ENCODE measurements at regions not wholly inside any gene's neighbourhood (a gene's known extent, or its start where the extent isn't known, plus 50 kb on each side); places are given as distances from the start of the nearest gene placed in this dataset.
"Not testable (repeated sequence)": the region's sequence is repeated elsewhere in the genome, so short reads cannot be mapped to it uniquely, and the experiment has no call there.

DNA sequence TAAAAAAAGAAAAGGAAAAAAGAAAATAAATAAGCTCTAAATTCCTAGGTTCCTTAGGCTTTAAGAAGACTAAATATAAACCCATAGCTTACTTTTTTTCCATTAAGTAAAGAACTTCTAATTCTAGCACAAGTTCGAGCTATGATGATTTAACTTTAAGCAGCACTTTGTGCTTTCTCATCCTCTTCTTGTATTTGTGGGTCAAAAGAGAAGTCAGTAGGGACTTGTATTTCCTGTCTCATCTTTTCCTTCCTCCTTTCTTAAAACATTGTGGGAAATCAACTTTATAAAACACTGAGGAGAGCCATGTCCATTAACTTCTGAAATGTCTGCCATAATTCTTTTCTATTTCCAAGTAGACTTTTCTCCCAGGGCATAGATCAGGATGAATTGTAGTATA is 637.7 kb upstream of the CITED2 start:
- Histone ChIP-seq H3K36me3 (ENCODE audit: control insufficient read depth in 1 of 2, insufficient read depth in 2 of 2, low read length in 1 of 2) (no peaks in the 10 kb centered on the region), H3K27ac (ENCODE audit: low read depth in 1 of 2, low read length in 2 of 2) (no peak overlapping the region), H3K9me3 (ENCODE audit: control insufficient read depth, low read length) (no peaks in the 10 kb centered on the region), H3K4me3 (ENCODE audit: low read length in 2 of 2) (no peak overlapping the region), H3K4me1 (ENCODE audit: control insufficient read depth in 1 of 2, insufficient read depth in 2 of 2, low read length in 2 of 2) (no peaks in the 10 kb centered on the region), H3K27me3 (ENCODE audit: control insufficient read depth in 1 of 2, insufficient read depth in 2 of 2, low read length in 1 of 2) (no peaks in the 10 kb centered on the region)
- no peak for DNase-seq
- no peak for ATAC-seq (ENCODE audit: low FRiP score)
- intact Hi-C loops (cut with DNase I): no loop called here
- WGBS, 2 donors: 5 to 19% methylated on average over 1 of the region's 1 CpG

DNA sequence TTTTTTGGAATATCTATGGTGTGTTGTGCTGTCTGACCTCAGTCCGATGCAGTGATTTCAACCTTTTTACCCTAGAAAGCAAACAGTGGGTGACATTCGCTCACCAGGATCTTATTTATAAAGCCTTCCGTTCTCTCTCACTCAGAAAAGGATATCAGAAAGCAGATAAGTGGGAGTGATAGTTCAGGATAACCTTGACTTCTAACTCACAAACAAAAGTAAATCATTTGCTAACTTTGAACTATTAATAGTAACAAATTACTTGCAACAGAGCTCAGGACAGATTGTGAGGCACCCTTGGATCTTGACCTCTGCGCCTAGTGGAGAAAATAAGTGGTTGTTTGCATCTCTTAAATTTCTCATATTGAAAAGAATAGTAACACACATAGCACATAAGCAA is 637.1 kb upstream of the CITED2 start:
- intact Hi-C loops (cut with DNase I): no loop called here
- no peak for ATAC-seq (ENCODE audit: low FRiP score)
- H3K27me3 ChIP-seq (ENCODE audit: control insufficient read depth in 1 of 2, insufficient read depth in 2 of 2, low read length in 1 of 2): no peaks in the 10 kb centered on the region
- WGBS, 2 donors: 87 to 90% methylated on average over 4 of the region's 4 CpGs
- H3K36me3 ChIP-seq (ENCODE audit: control insufficient read depth in 1 of 2, insufficient read depth in 2 of 2, low read length in 1 of 2): no peaks in the 10 kb centered on the region
- H3K4me1 ChIP-seq (ENCODE audit: control insufficient read depth in 1 of 2, insufficient read depth in 2 of 2, low read length in 2 of 2): no peaks in the 10 kb centered on the region
- no peak overlapping the region for H3K27ac ChIP-seq (ENCODE audit: low read depth in 1 of 2, low read length in 2 of 2)
- no peaks in the 10 kb centered on the region for H3K9me3 ChIP-seq (ENCODE audit: control insufficient read depth, low read length)
- no peak for DNase-seq
- no peak overlapping the region for H3K4me3 ChIP-seq (ENCODE audit: low read length in 2 of 2)

DNA sequence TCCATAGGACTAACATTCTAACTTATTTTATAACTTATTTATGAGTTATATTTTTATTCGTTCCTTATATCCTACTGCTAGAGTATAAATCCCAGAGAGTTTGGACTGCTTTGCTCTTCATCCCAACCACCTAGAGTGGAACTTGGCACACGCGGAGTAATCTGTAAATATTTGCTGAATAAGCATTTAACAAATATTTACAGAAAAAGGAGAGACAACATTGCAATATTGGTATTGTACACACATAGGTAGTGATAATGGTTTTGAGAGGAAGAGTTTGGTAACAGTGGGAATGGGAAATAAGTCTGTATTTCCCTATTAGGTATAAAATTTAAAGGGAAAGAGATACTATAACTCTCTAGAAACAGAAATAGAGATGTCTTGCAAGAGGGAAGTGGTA is 634.8 kb upstream of the CITED2 start:
- no peaks in the 10 kb centered on the region for H3K36me3 ChIP-seq (ENCODE audit: control insufficient read depth in 1 of 2, insufficient read depth in 2 of 2, low read length in 1 of 2)
- no peaks in the 10 kb centered on the region for H3K27me3 ChIP-seq (ENCODE audit: control insufficient read depth in 1 of 2, insufficient read depth in 2 of 2, low read length in 1 of 2)
- DNase-seq (no peak), ATAC-seq (ENCODE audit: low FRiP score) (no peak)
- H3K27ac ChIP-seq (ENCODE audit: low read depth in 1 of 2, low read length in 2 of 2): no peak overlapping the region
- WGBS, 2 donors: 94% methylated on average over 3 of the region's 3 CpGs
- H3K9me3 ChIP-seq (ENCODE audit: control insufficient read depth, low read length): no peaks in the 10 kb centered on the region
- H3K4me1 ChIP-seq (ENCODE audit: control insufficient read depth in 1 of 2, insufficient read depth in 2 of 2, low read length in 2 of 2): no peaks in the 10 kb centered on the region
- intact Hi-C loops (cut with DNase I): no loop called here
- no peak overlapping the region for H3K4me3 ChIP-seq (ENCODE audit: low read length in 2 of 2)

DNA sequence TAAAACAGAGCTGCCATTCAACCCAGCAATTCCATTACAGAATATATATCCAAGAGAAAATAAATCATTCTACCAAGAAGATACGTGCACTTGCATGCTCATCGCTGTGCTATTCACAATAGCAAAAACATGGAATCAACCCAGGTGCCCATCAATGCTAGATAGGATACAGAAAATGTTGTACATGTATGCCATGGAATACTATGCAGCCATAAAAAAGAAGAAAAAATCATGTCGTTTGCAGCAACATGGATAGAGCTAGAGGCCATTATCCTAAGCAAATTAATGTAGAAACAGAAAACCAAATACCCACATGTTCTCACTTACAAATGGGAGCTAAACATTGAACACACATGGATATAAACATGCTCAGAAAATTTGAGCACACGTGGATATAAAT is 633.1 kb upstream of the CITED2 start:
- no peak overlapping the region for H3K27ac ChIP-seq (ENCODE audit: low read depth in 1 of 2, low read length in 2 of 2)
- intact Hi-C loops (cut with DNase I): no loop called here
- H3K9me3 ChIP-seq (ENCODE audit: control insufficient read depth, low read length): no peaks in the 10 kb centered on the region
- H3K4me1 ChIP-seq (ENCODE audit: control insufficient read depth in 1 of 2, insufficient read depth in 2 of 2, low read length in 2 of 2): no peaks in the 10 kb centered on the region
- H3K4me3 ChIP-seq (ENCODE audit: low read length in 2 of 2): no peak overlapping the region
- DNase-seq (no peak), ATAC-seq (ENCODE audit: low FRiP score) (no peak)
- no peaks in the 10 kb centered on the region for H3K27me3 ChIP-seq (ENCODE audit: control insufficient read depth in 1 of 2, insufficient read depth in 2 of 2, low read length in 1 of 2)
- WGBS, 2 donors: 96 to 99% methylated on average over 4 of the region's 4 CpGs
- H3K36me3 ChIP-seq (ENCODE audit: control insufficient read depth in 1 of 2, insufficient read depth in 2 of 2, low read length in 1 of 2): no peaks in the 10 kb centered on the region

DNA sequence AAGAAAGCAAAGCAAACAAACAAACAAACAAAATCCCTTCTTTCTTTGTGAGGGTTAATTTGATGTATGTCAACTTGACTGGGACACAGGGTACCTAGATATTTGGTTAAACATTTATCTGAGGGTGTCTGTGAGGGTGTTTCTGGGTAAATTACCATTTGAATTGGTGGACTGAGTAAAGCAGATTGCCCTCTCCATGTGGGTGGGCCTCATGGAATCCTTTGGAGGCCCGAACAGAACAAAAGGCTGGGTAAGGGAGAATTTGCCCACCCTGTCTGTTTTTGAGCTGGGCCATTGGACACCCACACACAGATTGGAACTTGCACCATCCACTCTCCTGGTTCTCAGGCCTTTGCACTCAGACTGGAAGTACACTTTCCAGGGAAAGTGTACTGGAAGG is 628.8 kb upstream of the CITED2 start:
- Histone ChIP-seq H3K36me3 (ENCODE audit: control insufficient read depth in 1 of 2, insufficient read depth in 2 of 2, low read length in 1 of 2) (no peaks in the 10 kb centered on the region), H3K27ac (ENCODE audit: low read depth in 1 of 2, low read length in 2 of 2) (no peak overlapping the region), H3K4me3 (ENCODE audit: low read length in 2 of 2) (no peak overlapping the region), H3K9me3 (ENCODE audit: control insufficient read depth, low read length) (no peaks in the 10 kb centered on the region), H3K4me1 (ENCODE audit: control insufficient read depth in 1 of 2, insufficient read depth in 2 of 2, low read length in 2 of 2) (no peaks in the 10 kb centered on the region), H3K27me3 (ENCODE audit: control insufficient read depth in 1 of 2, insufficient read depth in 2 of 2, low read length in 1 of 2) (no peaks in the 10 kb centered on the region)
- WGBS, 2 donors: 69 to 70% methylated on average over 1 of the region's 1 CpG
- ATAC-seq (ENCODE audit: low FRiP score): no peak
- DNase-seq: no peak
- intact Hi-C loops (cut with DNase I): no loop called here

DNA sequence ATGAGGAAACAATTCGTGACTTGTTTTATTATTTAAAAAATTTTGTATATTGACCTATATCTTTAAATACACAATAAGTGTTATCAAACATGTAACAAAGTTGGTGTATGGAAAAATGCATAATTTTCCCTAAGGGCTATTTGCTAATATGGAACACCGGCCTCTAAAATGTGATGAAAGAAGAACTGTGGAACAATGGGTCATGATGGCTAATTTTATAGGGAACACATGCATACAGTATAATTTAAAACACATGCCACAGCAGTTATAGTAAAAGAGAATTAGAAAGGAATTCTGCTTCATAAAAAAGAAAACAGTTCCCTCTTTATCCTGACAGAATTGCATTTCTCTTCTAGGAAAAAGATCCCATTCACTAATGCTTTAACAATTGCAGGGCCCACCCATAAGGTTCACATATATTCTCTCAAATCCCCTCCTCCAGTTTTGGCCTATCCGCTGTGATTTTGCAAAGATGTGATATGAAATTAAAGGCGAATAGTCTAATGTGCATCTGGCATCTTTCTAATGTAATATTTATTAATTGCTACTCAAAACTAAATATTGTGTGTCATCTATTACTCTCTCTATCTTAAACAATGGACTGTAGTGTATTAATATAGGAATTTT is 628.1 kb upstream of the CITED2 start:
- intact Hi-C loops (cut with DNase I): no loop called here
- DNase-seq: no peak
- no peaks in the 10 kb centered on the region for H3K4me1 ChIP-seq (ENCODE audit: control insufficient read depth in 1 of 2, insufficient read depth in 2 of 2, low read length in 2 of 2)
- 79 to 82% methylated on average over 4 of the region's 4 CpGs for WGBS, 2 donors
- no peaks in the 10 kb centered on the region for H3K9me3 ChIP-seq (ENCODE audit: control insufficient read depth, low read length)
- H3K27me3 ChIP-seq (ENCODE audit: control insufficient read depth in 1 of 2, insufficient read depth in 2 of 2, low read length in 1 of 2): no peaks in the 10 kb centered on the region
- no peak overlapping the region for H3K27ac ChIP-seq (ENCODE audit: low read depth in 1 of 2, low read length in 2 of 2)
- H3K4me3 ChIP-seq (ENCODE audit: low read length in 2 of 2): no peak overlapping the region
- no peaks in the 10 kb centered on the region for H3K36me3 ChIP-seq (ENCODE audit: control insufficient read depth in 1 of 2, insufficient read depth in 2 of 2, low read length in 1 of 2)
- ATAC-seq (ENCODE audit: low FRiP score): no peak

DNA sequence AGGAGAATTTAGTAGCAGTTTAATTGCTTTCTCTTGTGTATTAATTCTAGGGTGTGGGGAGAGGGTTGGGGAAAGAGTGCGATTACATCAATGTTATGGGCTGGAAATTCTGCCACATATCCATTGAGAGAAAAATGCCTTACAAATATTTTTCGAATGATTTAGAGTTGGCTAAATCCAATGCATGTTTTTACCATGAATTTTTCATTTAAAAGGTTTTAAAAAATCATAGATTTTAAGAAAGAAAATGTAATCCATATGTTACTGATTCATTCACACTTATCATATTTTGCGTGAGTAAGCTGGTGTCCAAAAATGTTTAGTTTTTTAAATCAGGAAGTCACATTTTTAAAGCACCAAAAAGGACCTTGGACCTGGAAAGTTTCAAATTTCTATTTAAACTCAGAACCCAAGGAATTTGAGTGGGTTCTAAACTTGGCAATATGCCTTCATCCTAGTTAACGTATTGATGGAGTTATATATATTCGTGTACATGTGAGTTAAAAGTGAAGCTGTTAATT is 627.4 kb upstream of the CITED2 start:
- Histone ChIP-seq H3K36me3 (ENCODE audit: control insufficient read depth in 1 of 2, insufficient read depth in 2 of 2, low read length in 1 of 2) (no peaks in the 10 kb centered on the region), H3K27me3 (ENCODE audit: control insufficient read depth in 1 of 2, insufficient read depth in 2 of 2, low read length in 1 of 2) (no peaks in the 10 kb centered on the region), H3K9me3 (ENCODE audit: control insufficient read depth, low read length) (no peaks in the 10 kb centered on the region), H3K4me3 (ENCODE audit: low read length in 2 of 2) (no peak overlapping the region), H3K27ac (ENCODE audit: low read depth in 1 of 2, low read length in 2 of 2) (no peak overlapping the region), H3K4me1 (ENCODE audit: control insufficient read depth in 1 of 2, insufficient read depth in 2 of 2, low read length in 2 of 2) (no peaks in the 10 kb centered on the region)
- intact Hi-C loops (cut with DNase I): no loop called here
- DNase-seq (no peak), ATAC-seq (ENCODE audit: low FRiP score) (no peak)
- 30 to 36% methylated on average over 5 of the region's 5 CpGs for WGBS, 2 donors

DNA sequence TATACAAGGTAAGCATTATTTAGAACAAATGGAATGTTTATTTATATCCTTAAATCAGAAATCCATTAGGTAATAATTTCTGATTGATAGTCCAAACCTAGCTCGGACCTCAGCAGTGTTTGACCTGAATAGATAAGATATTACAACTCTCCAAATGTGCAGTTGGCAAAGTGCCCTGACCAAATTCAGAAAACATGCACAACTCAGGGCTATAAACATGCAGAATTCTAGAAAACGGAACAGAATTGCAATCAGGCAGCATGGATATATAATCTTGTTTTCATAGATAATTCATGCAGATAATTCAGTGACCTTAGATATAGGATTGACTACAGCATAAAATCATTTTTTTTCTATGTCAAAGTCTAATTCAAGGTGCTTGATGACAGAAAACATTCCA is 626.6 kb upstream of the CITED2 start:
- intact Hi-C loops (cut with DNase I): no loop called here
- H3K27me3 ChIP-seq (ENCODE audit: control insufficient read depth in 1 of 2, insufficient read depth in 2 of 2, low read length in 1 of 2): no peaks in the 10 kb centered on the region
- ATAC-seq (ENCODE audit: low FRiP score) (no peak), DNase-seq (no peak)
- no peaks in the 10 kb centered on the region for H3K9me3 ChIP-seq (ENCODE audit: control insufficient read depth, low read length)
- H3K27ac ChIP-seq (ENCODE audit: low read depth in 1 of 2, low read length in 2 of 2): no peak overlapping the region
- WGBS, 2 donors: 41% methylated on average over 2 of the region's 2 CpGs
- no peaks in the 10 kb centered on the region for H3K4me1 ChIP-seq (ENCODE audit: control insufficient read depth in 1 of 2, insufficient read depth in 2 of 2, low read length in 2 of 2)
- no peaks in the 10 kb centered on the region for H3K36me3 ChIP-seq (ENCODE audit: control insufficient read depth in 1 of 2, insufficient read depth in 2 of 2, low read length in 1 of 2)
- no peak overlapping the region for H3K4me3 ChIP-seq (ENCODE audit: low read length in 2 of 2)

DNA sequence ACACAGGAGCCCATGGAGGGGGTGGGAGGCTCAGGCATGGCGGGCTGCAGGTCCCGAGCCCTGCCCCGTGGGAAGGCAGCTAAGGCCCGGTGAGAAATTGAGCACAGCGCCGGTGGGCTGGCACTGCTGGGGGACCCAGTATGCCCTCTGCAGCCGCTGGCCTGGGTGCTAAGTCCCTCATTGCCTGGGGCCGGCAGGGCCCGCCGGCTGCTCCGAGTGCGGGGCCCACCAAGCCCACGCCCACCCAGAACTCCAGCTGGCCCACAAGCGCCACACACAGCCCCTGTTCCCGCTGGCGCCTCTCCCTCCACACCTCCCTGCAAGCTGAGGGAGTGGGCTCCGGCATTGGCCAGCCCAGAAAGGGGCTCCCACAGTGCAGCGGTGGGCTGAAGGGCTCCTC is 625.2 kb upstream of the CITED2 start:
- H3K4me1 ChIP-seq (ENCODE audit: control insufficient read depth in 1 of 2, insufficient read depth in 2 of 2, low read length in 2 of 2); ATAC-seq (ENCODE audit: low FRiP score); H3K27me3 ChIP-seq (ENCODE audit: control insufficient read depth in 1 of 2, insufficient read depth in 2 of 2, low read length in 1 of 2); intact Hi-C loops (cut with DNase I); H3K27ac ChIP-seq (ENCODE audit: low read depth in 1 of 2, low read length in 2 of 2); DNase-seq; H3K9me3 ChIP-seq (ENCODE audit: control insufficient read depth, low read length); H3K36me3 ChIP-seq (ENCODE audit: control insufficient read depth in 1 of 2, insufficient read depth in 2 of 2, low read length in 1 of 2); H3K4me3 ChIP-seq (ENCODE audit: low read length in 2 of 2): not testable (repeated sequence)
- WGBS, 2 donors: 93 to 98% methylated on average over 11 to 18 of the region's 18 CpGs
